Smooth muscle cell (in vitro differentiated cells): ENCODE measurements at regions not wholly inside any gene's neighbourhood (a gene's known extent, or its start where the extent isn't known, plus 50 kb on each side); places are given as distances from the start of the nearest gene placed in this dataset.
"Not testable (repeated sequence)": the region's sequence is repeated elsewhere in the genome, so short reads cannot be mapped to it uniquely, and the experiment has no call there.

Source experiments
- DNase-seq: peaks from one replicate; lab custom pipeline; 2025; ENCODE audit not compliant: unreplicated experiment; lab: John Stamatoyannopoulos, UW
- H2AFZ ChIP-seq: fragments of 200-600 bp; sonication (generic); 2 replicates; pipeline ENCODE4 v1.6.0; 2016; ENCODE audit warnings: antibody characterized with exemption, low read depth, mild to moderate bottlenecking
- H3F3A ChIP-seq: fragments of 200-600 bp; sonication (generic); 2 replicates; pipeline ENCODE4 v1.6.0; 2017; ENCODE audit warnings: antibody characterized with exemption, low read depth
- H3K27ac ChIP-seq: fragments of 200-600 bp; sonication (generic); 2 replicates; pipeline ENCODE4 v1.5.1; 2016; ENCODE audit warnings: low read depth, mild to moderate bottlenecking
- H3K27me3 ChIP-seq: fragments of 200-600 bp; sonication (generic); 2 replicates; pipeline ENCODE4 v1.6.1; 2016; ENCODE audit warnings: low read depth, mild to moderate bottlenecking
- H3K36me3 ChIP-seq: fragments of 200-600 bp; sonication (generic); 2 replicates; pipeline ENCODE4 v1.5.1; 2016; ENCODE audit warnings: low read depth
- H3K4me1 ChIP-seq: fragments of 200-600 bp; sonication (generic); 2 replicates; pipeline ENCODE4 v1.5.1; 2016; ENCODE audit warnings: low read depth
- H3K4me2 ChIP-seq: fragments of 200-600 bp; sonication (generic); 2 replicates; pipeline ENCODE4 v1.6.0; 2016; ENCODE audit warnings: mild to moderate bottlenecking
- H3K4me3 ChIP-seq: fragments of 200-600 bp; sonication (generic); 2 replicates; pipeline ENCODE4 v1.5.1; 2016; ENCODE audit warnings: mild to moderate bottlenecking
- H3K79me2 ChIP-seq: fragments of 200-600 bp; sonication (generic); 2 replicates; pipeline ENCODE4 v1.6.0; 2016; ENCODE audit warnings: low read depth, mild to moderate bottlenecking
- H3K9ac ChIP-seq: fragments of 200-600 bp; sonication (generic); 2 replicates; pipeline ENCODE4 v1.6.0; 2016; ENCODE audit warnings: low read depth
- H3K9me3 ChIP-seq: fragments of 200-600 bp; sonication (generic); replicated peaks from 2 replicates; pipeline ENCODE4 v1.5.1; 2016; ENCODE audit warnings: low read depth
- H4K20me1 ChIP-seq: fragments of 200-600 bp; sonication (generic); 2 replicates; pipeline ENCODE4 v1.6.0; 2016; ENCODE audit warnings: low read depth
- WGBS: methylation state at CpG from one replicate; pipeline ENCODE4 v1.1.7; 2016; ENCODE audit warnings: low lambda C conversion rate; 5-methylcytosine and 5-hydroxymethylcytosine counted together
- TF ChIP-seq, protein P1 (sequence below): fragments of 200-600 bp; sonication (generic); IDR thresholded peaks from 2 replicates; pipeline ENCODE4 v1.5.1; 2017; ENCODE audit warnings: borderline replicate concordance, mild to moderate bottlenecking, antibody characterized with exemption; ENCODE audit not compliant: insufficient read depth, poor library complexity, severe bottlenecking

DNA sequence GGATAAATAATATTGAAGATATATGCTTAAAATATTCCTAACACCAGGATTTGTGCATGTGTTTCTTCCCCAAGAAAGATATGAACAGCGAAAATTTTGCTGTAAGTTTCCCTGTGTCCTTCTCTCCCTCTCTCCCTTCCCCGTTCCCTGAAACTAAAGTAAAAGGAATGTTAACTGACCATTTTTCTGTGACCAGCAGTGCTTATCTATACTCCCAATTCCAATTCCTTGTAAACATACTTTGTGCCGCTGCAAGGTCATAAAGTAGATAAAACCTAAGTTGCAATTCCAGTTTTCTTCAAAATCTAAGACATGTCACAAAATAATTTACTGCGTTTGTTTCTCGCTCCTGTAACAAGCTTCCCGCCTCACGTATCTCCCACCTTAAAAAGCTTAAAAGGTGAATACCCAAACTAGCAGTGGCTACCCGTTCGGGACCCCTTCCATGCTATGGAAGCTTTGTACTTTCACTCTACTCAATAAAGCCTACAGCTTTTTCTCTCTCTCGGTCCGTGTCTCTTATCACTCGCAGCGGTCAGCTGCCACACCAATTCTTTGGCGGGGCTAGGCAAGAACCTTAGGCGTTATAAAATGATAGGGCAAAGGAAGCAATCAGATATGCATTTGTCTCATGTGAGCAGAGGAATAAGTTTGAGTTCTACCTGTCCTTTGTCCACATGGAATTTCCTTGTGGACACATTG lies 1798.0 kb downstream of the EFNA5 start:
- 40% methylated on average over 15 of the region's 15 CpGs for WGBS
- H2AFZ ChIP-seq, result peak overlapping the region; percentile 64

DNA sequence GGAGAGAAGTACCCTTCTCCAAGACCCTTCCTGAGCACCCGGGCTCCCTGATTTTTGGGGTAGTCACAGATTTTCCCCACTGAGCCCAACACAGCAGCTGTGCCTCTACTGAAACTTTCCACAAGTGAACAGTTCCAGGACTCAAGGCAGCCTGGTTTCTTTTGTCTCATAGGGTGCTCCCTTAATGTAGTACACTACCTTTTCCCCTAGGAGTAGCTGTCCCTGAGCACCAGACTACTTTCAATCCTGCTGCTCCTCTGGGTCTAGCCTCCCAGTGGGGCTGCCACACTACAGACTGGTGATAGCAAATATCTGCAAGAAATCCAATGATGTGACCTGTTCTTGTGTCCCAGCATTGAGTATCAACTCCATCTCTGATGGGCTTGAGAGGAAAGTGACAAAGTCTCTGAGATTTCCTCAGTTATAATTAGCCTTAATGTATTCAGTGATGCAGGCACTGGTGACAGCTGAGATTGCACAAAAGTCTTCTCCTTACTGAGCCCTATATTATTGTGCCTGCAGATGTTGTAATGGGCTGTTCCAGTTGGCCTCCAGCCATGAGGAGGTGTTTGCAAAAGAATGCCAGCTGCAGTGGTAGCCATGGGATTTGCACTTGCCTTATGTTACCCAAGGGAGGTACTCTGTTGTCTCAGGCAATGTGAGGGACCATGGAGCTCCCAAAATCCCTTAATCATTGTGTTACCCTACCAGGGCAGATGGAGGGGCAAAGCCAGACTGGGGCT lies 1802.5 kb downstream of the EFNA5 start:
- Histone ChIP-seq H3K27ac (no peak overlapping the region), H3K27me3 (no peaks in the 10 kb centered on the region), H3K4me2 (no peak overlapping the region), H3K79me2 (no peaks in the 10 kb centered on the region), H3K4me3 (no peak overlapping the region), H3K9me3 (peaks cover 7% of the 10 kb centered on the region), H3K9ac (no peak overlapping the region), H3K36me3 (no peaks in the 10 kb centered on the region), H3F3A (peaks cover 4% of the 10 kb centered on the region), H3K4me1 (peaks cover 5% of the 10 kb centered on the region), H2AFZ (no peak overlapping the region), H4K20me1 (no peaks in the 10 kb centered on the region)
- TF ChIP-seq, protein P1, sequence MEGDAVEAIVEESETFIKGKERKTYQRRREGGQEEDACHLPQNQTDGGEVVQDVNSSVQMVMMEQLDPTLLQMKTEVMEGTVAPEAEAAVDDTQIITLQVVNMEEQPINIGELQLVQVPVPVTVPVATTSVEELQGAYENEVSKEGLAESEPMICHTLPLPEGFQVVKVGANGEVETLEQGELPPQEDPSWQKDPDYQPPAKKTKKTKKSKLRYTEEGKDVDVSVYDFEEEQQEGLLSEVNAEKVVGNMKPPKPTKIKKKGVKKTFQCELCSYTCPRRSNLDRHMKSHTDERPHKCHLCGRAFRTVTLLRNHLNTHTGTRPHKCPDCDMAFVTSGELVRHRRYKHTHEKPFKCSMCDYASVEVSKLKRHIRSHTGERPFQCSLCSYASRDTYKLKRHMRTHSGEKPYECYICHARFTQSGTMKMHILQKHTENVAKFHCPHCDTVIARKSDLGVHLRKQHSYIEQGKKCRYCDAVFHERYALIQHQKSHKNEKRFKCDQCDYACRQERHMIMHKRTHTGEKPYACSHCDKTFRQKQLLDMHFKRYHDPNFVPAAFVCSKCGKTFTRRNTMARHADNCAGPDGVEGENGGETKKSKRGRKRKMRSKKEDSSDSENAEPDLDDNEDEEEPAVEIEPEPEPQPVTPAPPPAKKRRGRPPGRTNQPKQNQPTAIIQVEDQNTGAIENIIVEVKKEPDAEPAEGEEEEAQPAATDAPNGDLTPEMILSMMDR, result no peak
- 44% methylated on average over 1 of the region's 1 CpG for WGBS
- no peak for DNase-seq

More for the DNA sequence above, 1798.0 kb downstream of the EFNA5 start:
- H3K9ac ChIP-seq, result no peak overlapping the region
- H3K27me3 ChIP-seq, result no peaks in the 10 kb centered on the region
- H3K9me3 ChIP-seq, result no peaks in the 10 kb centered on the region
- peak overlapping the region; percentile 39 for H3K4me3 ChIP-seq
- DNase-seq, result no peak
- H3K4me1 ChIP-seq, result peaks cover 5% of the 10 kb centered on the region
- TF ChIP-seq, protein P1, result no peak
- H4K20me1 ChIP-seq, result no peaks in the 10 kb centered on the region
- H3K36me3 ChIP-seq, result no peaks in the 10 kb centered on the region
- peak overlapping the region; percentile 78 for H3K4me2 ChIP-seq
- H3K79me2 ChIP-seq, result no peaks in the 10 kb centered on the region
- peaks cover 4% of the 10 kb centered on the region for H3F3A ChIP-seq
- peak overlapping the region; percentile 13 for H3K27ac ChIP-seq

DNA sequence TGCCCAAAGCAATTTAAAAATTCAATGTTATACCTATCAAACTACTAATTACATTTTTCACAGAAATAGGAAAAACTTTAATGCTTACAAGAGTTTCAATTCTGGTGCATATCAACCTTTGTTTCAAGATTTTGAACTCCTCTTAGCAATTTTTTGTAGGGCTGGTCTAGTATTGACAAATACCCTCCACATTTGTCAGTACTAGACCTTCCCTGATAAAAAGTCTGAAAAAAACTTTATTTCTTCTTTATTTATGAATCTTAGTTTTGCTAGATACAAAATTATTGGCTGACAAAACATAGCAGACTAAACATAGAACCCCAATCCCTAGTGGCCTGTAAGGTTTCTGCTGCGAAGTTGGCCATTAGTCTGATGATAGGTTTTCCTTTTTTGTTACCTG lies 1804.9 kb downstream of the EFNA5 start:
- no peak overlapping the region for H2AFZ ChIP-seq
- DNase-seq, result no peak
- H3F3A ChIP-seq, result no peaks in the 10 kb centered on the region
- H3K9me3 ChIP-seq, result peaks cover 7% of the 10 kb centered on the region
- H4K20me1 ChIP-seq, result no peaks in the 10 kb centered on the region
- no peaks in the 10 kb centered on the region for H3K79me2 ChIP-seq
- no peak overlapping the region for H3K9ac ChIP-seq
- 97% methylated on average over 1 of the region's 1 CpG for WGBS
- no peak overlapping the region for H3K4me2 ChIP-seq
- H3K4me3 ChIP-seq, result no peak overlapping the region
- H3K36me3 ChIP-seq, result no peaks in the 10 kb centered on the region
- no peaks in the 10 kb centered on the region for H3K27me3 ChIP-seq
- H3K27ac ChIP-seq, result no peak overlapping the region
- TF ChIP-seq, protein P1, result no peak
- no peaks in the 10 kb centered on the region for H3K4me1 ChIP-seq

DNA sequence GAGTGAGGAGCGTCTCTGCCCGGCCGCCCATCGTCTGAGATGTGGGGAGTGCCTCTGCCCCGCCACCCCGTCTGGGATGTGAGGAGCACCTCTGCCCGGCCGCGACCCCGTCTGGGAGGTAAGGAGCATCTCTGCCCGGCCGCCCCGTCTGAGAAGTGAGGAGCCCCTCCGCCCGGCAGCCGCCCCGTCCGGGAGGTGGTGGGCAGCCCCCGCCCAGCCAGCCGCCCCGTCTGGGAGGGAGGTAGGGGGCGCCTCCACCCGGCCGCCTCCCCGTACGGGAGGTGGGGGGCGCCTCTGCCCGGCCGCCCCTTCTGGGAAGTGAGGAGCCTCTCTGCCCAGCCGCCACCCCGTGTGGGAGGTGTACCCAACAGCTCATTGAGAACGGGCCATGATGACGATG lies 1811.4 kb downstream of the EFNA5 start:
- not testable (repeated sequence) for H3K9me3 ChIP-seq, H4K20me1 ChIP-seq, H3F3A ChIP-seq, H3K27ac ChIP-seq, H3K79me2 ChIP-seq, H3K9ac ChIP-seq, DNase-seq, H3K4me2 ChIP-seq, H3K27me3 ChIP-seq, H3K36me3 ChIP-seq, H2AFZ ChIP-seq, H3K4me1 ChIP-seq, H3K4me3 ChIP-seq
- 98% methylated on average over 20 of the region's 33 CpGs for WGBS
